Breast epithelium (tissue), 3 donors: ENCODE measurements at regions not wholly inside any gene's neighbourhood (a gene's known extent, or its start where the extent isn't known, plus 50 kb on each side); places are given as distances from the start of the nearest gene placed in this dataset.

ENCODE experiments used
- CTCF ChIP-seq, 3 donors: fragments of 450-650 bp; IDR thresholded peaks; one replicate each; pipeline ENCODE4 v1.5.1; 2016 to 2017; ENCODE audit warnings: antibody characterized with exemption in 3 of 3, mild to moderate bottlenecking in 3 of 3, moderate library complexity in 3 of 3
- POLR2A ChIP-seq: fragments of 450-650 bp; IDR thresholded peaks from one replicate; pipeline ENCODE4 v1.6.1; 2016; ENCODE audit warnings: antibody characterized with exemption, mild to moderate bottlenecking, moderate library complexity

- no peak for TF ChIP-seq CTCF (IDR thresholded peaks at IDR 0.05)
- TF ChIP-seq POLR2A = no peak
These were observed 698.7 kb downstream of the TDRD15 start for GRCh38 chr2:21822505-21822904.
